Left renal pelvis (tissue), 4 donors: ENCODE measurements at regions not wholly inside any gene's neighbourhood (a gene's known extent, or its start where the extent isn't known, plus 50 kb on each side); places are given as distances from the start of the nearest gene placed in this dataset.
A peak's percentile ranks its signal among the peaks of the same experiment; 100 is the strongest.
"Not testable (repeated sequence)": the region's sequence is repeated elsewhere in the genome, so short reads cannot be mapped to it uniquely, and the experiment has no call there.

ENCODE experiments used
- DNase-seq, 4 donors: peaks; one replicate each; pipeline ENCODE4 v3.0.0-alpha.2; 2013; ENCODE audit warnings: low read depth in 4 of 4, low spot score in 3 of 4

GRCh38 chr10:9381733-9382532 is 1327.4 kb downstream of the GATA3 start:
- peak in 1 of 4 donors; percentile 11 for DNase-seq

- DNase-seq, result no peak
Measured at GRCh38 chr10:9382533-9382866, 1328.0 kb downstream of the GATA3 start.

DNA sequence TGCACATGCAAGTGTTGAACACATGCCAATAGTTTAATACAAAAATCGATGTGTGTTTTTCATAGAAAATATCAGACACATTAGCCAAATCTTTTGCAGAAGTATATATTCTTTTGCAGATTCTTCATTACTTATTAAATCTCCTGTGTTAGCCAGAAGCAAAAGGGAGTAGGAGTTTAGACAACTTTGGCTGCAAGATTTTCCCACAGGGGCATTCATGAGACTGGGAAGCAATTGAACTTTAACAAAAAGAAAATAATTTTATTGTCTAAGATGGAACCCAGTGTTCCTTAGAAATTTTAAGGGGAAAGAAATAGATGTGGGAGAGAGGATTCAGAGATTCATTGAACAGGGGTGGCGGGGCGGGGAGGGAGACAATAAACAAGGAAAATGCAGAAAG is 1336.0 kb downstream of the GATA3 start:
- no peak for DNase-seq

GRCh38 chr10:9399275-9399983 is 1344.9 kb downstream of the GATA3 start:
- DNase-seq, result no peak

GRCh38 chr10:9402067-9402466 is 1347.6 kb downstream of the GATA3 start:
- DNase-seq, result not testable (repeated sequence)

DNA sequence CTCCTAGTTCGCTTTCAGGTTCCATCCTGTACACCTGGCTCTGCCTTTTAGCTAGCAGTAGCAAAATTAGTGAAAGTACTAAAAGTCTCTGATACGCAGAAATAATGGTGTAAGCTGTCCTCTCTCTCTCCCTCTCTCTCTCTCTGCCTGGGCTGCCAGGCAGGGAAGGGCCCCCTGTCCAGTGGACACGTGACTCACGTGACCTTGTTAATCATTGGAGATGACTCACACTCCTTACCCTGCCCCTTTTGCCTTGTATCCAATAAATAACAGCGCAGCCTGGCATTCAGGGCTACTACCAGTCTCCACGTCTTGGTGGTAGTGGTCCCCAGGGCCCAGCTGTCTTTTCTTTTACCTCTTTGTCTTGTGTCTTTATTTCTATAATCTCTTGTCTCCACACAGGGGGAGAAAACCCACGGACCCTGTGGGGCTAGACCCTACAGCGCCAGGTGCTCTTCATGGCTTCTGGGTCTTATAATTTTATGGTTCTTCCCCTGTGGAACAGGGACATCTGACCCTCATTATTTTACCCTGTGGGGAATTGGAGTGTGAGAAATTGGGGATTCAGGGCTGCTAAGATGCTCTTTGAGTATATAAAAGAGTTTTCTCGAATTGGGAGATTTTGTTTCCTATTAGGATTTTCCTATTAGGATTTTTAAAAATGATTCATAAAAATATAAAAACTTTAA is 1348.2 kb downstream of the GATA3 start:
- not testable (repeated sequence) for DNase-seq

DNA sequence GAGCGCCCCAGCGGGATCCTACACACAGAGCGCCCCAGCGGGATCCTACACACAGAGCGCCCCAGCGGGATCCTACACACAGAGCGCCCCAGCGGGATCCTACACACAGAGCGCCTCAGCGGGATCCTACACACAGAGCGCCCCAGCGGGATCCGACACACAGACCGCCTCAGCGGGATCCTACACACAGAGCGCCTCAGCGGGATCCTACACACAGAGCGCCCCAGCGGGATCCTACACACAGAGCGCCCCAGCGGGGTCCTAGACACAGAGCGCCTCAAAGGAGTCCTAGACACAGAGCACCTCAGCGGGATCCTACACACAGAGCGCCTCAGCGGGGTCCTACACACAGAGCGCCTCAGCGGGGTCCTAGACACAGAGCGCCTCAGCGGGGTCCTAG is 1352.7 kb downstream of the GATA3 start:
- not testable (repeated sequence) for DNase-seq

DNA sequence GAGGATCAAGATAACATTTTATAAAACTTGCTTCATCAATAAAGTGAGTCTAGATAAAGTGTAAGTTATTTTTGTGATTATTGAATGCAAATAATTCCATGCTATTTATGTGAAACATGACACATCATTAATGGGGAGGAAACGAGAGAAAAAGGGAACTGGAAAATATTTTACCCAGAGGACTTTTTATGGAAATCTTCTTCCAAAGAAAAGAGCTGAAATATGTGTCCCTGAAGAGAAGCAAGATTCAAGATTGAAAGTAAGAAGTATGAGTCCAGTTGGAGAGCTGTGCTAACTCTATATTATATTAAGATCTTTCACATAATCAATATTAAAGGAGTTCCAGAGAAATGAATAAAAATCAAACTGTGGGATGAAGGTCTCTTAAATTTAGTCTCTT is 1361.8 kb downstream of the GATA3 start:
- no peak for DNase-seq

- no peak for DNase-seq
Measured at GRCh38 chr10:9419757-9420156, 1365.3 kb downstream of the GATA3 start.

GRCh38 chr10:9427209-9427608 is 1372.7 kb downstream of the GATA3 start:
- DNase-seq, result no peak

- DNase-seq, result no peak
Measured at GRCh38 chr10:9437131-9437530, 1382.6 kb downstream of the GATA3 start.

DNA sequence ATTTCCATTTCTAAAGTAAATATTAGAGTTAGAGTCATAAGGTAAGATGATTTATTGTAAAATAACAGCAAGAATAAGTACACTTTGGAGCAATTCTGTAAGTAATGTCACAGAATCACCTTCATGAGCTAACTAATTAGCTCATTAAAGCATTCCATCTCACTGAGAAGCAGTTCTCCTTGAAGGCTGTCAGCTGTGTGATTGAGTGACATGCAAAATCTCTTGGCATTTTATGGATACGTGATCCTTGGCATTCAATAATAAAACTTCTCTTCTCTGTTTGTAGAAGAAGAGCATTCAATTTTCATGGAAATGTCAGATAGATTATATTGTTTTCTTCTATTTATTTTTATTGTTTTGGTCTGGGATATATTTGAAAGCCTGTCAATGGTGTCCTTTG is 1389.3 kb downstream of the GATA3 start:
- no peak for DNase-seq

DNA sequence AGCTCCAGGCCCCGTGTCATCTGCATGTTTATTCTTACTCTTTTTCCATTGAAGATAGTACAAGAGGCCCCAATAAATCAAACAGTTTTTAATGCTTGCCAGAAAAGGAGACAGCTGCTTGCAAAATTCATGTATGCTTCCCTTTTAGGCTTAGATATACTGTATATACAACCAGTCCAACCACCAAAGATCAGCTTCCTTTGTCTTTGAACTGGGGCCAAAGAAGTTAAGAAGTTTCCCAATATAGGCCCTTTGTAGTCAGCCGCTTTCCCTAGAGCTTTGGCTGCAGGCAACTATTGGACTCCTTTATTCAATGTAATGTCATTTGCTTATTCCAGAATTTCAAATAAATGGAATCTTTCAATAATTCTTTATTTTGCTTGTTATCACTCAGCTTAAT is 1395.0 kb downstream of the GATA3 start:
- no peak for DNase-seq

- no peak for DNase-seq
Measured at GRCh38 chr10:9450801-9451200, 1396.3 kb downstream of the GATA3 start.

DNA sequence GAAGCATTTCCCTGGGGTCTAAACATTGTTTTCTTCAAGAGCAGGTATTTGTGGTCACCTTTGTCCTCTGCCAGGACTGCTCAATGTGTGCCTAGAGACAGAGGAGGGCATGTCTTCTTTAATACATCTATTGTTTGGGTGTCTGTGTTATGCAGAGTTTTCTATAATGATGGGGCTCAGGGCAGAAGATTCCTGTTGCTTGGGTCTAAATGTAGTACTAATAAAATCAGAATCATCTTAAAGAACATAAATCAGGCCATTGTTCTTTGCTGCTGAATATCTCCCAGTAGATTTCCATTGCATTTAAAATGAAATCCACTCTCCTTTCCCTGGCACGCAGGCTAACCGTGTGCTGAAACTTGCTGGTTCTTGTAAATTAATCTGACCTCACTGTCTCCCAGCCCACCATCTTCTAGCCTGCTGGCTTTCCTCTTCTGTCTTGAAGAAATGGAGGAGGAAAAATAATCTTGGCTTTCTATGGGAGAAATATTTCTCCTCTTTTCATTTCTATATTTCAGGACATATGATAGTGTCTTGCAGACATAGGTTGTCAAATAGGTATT is 1396.8 kb downstream of the GATA3 start:
- no peak for DNase-seq

DNA sequence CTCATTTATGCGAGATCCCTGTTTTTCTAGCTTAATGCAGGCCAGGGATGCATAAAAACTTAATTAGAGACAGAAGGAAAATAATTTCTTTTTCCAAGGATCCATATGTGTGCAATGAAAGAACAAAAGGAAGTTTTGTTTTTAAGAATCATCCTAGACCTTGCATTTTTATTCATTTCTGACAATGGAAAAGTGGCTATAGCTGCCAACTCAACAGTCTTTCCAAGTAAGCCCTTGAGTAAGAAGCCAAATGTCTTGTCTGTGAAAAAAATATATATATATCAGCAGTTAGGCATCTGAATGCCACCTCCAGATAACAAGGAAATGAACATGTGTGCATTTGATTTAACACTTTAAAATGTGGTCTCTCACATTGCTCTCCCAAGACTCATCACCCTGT is 1397.6 kb downstream of the GATA3 start:
- DNase-seq, result no peak

DNA sequence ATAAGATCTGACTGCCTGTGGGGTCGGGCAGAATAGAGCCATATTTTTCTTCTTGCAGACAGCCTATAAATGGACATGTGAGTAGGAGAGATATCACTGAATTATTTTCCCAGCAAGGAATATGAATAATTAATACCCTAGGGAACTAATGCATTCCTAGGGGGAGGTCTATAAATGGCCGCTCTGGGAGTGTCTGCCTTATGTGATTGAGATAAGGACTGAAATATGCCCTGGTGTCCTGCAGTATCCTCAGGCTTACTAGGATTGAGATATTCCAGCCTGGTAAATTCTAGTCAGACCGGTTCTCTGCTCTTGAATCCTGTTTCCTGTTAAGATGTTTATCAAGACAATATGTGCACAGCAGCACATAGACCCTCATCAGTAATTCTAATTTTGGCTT is 1399.4 kb downstream of the GATA3 start:
- DNase-seq, result not testable (repeated sequence)

GRCh38 chr10:9469663-9470205 is 1415.2 kb downstream of the GATA3 start:
- no peak for DNase-seq

DNA sequence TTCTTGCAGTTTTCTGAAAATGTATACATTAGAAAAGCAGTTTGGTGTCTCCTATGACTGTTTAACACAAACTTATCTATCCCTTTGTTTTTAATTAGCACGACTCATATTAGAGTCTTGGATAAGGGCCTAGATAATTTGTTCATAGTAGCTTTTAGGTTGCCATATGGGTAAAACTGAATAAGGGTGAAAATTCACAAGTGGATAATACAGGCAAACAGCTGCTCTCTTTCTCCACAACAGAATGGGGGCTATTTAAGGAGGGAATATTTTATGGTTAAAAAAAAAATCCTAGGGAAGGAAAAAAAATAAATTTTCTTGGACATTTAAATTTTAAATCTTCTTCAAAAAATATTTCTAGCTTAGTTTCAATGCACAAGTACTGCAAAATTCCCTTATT is 1416.1 kb downstream of the GATA3 start:
- no peak for DNase-seq

DNA sequence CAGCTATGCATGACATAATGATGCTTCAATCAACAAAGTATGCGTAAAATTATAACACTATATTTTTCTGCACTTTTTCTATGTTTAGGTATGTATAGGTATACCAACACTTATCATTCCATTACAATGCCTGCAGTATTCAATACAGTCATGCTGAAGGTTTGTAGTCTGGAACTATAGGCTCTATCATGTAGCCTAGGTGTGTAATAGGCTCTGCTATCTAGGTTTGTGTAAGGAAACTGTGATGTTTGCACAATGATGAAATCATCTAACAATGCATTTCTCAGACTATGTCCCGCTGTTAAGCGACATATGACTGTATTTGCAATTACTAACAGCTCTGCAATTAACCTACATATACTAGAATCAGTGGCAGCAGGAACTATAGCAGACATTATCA is 1447.5 kb downstream of the GATA3 start:
- DNase-seq, result no peak

DNA sequence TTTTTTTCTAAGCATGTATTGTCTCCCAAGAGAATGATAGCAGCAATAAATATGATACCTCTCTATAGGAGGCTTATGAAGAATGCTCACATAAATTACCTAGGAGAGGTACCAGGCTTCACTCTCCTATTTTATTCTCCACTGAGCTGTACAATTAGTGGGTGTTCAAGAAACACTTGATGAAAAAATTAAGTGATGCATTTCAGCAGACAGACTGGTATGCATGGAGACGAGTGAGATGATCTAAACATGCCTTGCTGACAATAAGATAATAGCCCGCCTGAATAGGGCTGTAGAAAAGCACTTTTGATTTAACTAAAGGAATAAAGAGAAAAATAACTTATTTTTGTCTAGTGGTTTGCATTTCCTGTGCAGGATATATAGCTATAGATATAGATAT is 1449.7 kb downstream of the GATA3 start:
- no peak for DNase-seq
